ENCODE measurements at regions not wholly inside any gene's neighbourhood (a gene's known extent, or its start where the extent isn't known, plus 50 kb on each side); places are given as distances from the start of the nearest gene placed in this dataset.

GRCh38 chr3:43883729-43884396 lies 193.1 kb downstream of the ABHD5 start:
- Histone ChIP-seq H3K79me2 (ENCODE audit: insufficient read depth, low read length) (no peaks in the 10 kb centered on the region), H2AFZ (ENCODE audit: low read length) (no peak overlapping the region), H3K9me3 (ENCODE audit: low read depth, low read length) (no peaks in the 10 kb centered on the region), H4K20me1 (ENCODE audit: insufficient read depth, low read length) (no peaks in the 10 kb centered on the region), H3K4me2 (ENCODE audit: insufficient read depth, low read length) (no peak overlapping the region), H3K27ac (ENCODE audit: low read depth, low read length) (no peak overlapping the region), H3K27me3 (ENCODE audit: insufficient read depth, low read length) (no peaks in the 10 kb centered on the region), H3K36me3 (ENCODE audit: insufficient read depth, low read length) (no peaks in the 10 kb centered on the region), H3K4me3 (ENCODE audit: insufficient read depth, low read length) (no peak overlapping the region), H3K4me1 (ENCODE audit: insufficient read depth, low read length) (no peaks in the 10 kb centered on the region)
- DNase-seq (ENCODE audit: insufficient read length, low spot score, missing footprints), result no peak
- TF ChIP-seq CTCF (IDR thresholded peaks at IDR 0.05; ENCODE audit: extremely low read depth, low read depth, low read length), result no peak

DNA sequence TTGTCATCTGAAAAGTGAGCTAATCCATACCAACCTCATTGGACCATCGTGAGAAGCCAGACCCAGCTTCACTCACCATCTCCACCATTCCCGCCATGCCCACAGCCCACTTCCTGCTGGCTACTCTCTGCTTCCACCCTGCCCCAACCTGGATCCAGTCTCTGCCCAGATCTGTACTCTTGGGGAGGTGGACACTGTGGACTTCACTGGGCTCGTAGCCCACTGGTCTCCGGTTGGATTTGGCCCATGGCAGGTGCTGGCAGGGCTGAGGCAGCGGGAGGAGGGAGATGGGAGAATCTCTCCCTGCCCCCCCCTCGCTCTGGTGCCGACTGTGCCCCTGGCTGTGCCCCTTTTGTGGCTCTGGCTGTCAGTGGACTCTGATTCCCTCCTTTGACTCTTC lies 193.8 kb downstream of the ABHD5 start:
- no peak overlapping the region for H3K4me2 ChIP-seq (ENCODE audit: insufficient read depth, low read length)
- no peak overlapping the region for H3K4me3 ChIP-seq (ENCODE audit: insufficient read depth, low read length)
- H3K4me1 ChIP-seq (ENCODE audit: insufficient read depth, low read length), result no peaks in the 10 kb centered on the region
- no peaks in the 10 kb centered on the region for H3K79me2 ChIP-seq (ENCODE audit: insufficient read depth, low read length)
- DNase-seq (ENCODE audit: insufficient read length, low spot score, missing footprints), result no peak
- H3K36me3 ChIP-seq (ENCODE audit: insufficient read depth, low read length), result no peaks in the 10 kb centered on the region
- H3K27me3 ChIP-seq (ENCODE audit: insufficient read depth, low read length), result no peaks in the 10 kb centered on the region
- H3K9me3 ChIP-seq (ENCODE audit: low read depth, low read length), result no peaks in the 10 kb centered on the region
- no peak overlapping the region for H2AFZ ChIP-seq (ENCODE audit: low read length)
- no peaks in the 10 kb centered on the region for H4K20me1 ChIP-seq (ENCODE audit: insufficient read depth, low read length)
- no peak for TF ChIP-seq CTCF (IDR thresholded peaks at IDR 0.05; ENCODE audit: extremely low read depth, low read depth, low read length)
- no peak overlapping the region for H3K27ac ChIP-seq (ENCODE audit: low read depth, low read length)

- Histone ChIP-seq H3K9me3 (ENCODE audit: low read depth, low read length) (no peaks in the 10 kb centered on the region), H4K20me1 (ENCODE audit: insufficient read depth, low read length) (no peaks in the 10 kb centered on the region), H3K27ac (ENCODE audit: low read depth, low read length) (no peak overlapping the region), H3K79me2 (ENCODE audit: insufficient read depth, low read length) (no peaks in the 10 kb centered on the region), H2AFZ (ENCODE audit: low read length) (no peak overlapping the region), H3K4me3 (ENCODE audit: insufficient read depth, low read length) (no peak overlapping the region), H3K4me2 (ENCODE audit: insufficient read depth, low read length) (no peak overlapping the region), H3K27me3 (ENCODE audit: insufficient read depth, low read length) (no peaks in the 10 kb centered on the region), H3K36me3 (ENCODE audit: insufficient read depth, low read length) (no peaks in the 10 kb centered on the region), H3K4me1 (ENCODE audit: insufficient read depth, low read length) (no peaks in the 10 kb centered on the region)
- no peak for TF ChIP-seq CTCF (IDR thresholded peaks at IDR 0.05; ENCODE audit: extremely low read depth, low read depth, low read length)
- DNase-seq (ENCODE audit: insufficient read length, low spot score, missing footprints), result no peak
Observed at GRCh38 chr3:43885908-43886618, 195.3 kb downstream of the ABHD5 start.

DNA sequence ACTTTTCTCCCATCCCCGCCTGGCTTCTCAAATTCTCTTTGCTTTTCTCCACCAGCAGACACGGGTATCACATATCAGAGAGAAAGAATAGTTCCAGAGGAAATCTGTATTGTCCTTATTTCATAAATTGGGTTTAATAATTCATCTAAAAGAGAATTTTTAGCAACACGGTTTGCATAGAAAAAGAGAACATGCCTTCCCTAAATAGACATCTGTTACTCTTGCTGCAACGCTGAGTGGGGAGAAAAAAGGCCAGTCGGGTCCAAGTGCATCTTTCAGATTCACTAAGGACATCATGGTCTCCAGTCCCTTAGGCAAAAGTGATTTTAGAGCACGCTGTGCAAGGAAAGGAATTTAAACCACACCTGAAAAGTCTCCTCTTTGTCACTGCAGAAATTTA lies 201.3 kb downstream of the ABHD5 start:
- Histone ChIP-seq H3K27me3 (ENCODE audit: insufficient read depth, low read length) (no peaks in the 10 kb centered on the region), H3K79me2 (ENCODE audit: insufficient read depth, low read length) (no peaks in the 10 kb centered on the region), H2AFZ (ENCODE audit: low read length) (no peak overlapping the region), H3K4me1 (ENCODE audit: insufficient read depth, low read length) (no peaks in the 10 kb centered on the region), H3K36me3 (ENCODE audit: insufficient read depth, low read length) (no peaks in the 10 kb centered on the region), H3K27ac (ENCODE audit: low read depth, low read length) (no peak overlapping the region), H3K9me3 (ENCODE audit: low read depth, low read length) (no peaks in the 10 kb centered on the region), H4K20me1 (ENCODE audit: insufficient read depth, low read length) (no peaks in the 10 kb centered on the region), H3K4me3 (ENCODE audit: insufficient read depth, low read length) (no peak overlapping the region), H3K4me2 (ENCODE audit: insufficient read depth, low read length) (no peak overlapping the region)
- TF ChIP-seq CTCF (IDR thresholded peaks at IDR 0.05; ENCODE audit: extremely low read depth, low read depth, low read length), result no peak
- no peak for DNase-seq (ENCODE audit: insufficient read length, low spot score, missing footprints)

Measured in osteoblast (primary cell).